GM23338 (cell line): ENCODE measurements at regions not wholly inside any gene's neighbourhood (a gene's known extent, or its start where the extent isn't known, plus 50 kb on each side); places are given as distances from the start of the nearest gene placed in this dataset.

ENCODE experiments used
- ATAC-seq: fragments of 200-7000 bp; cut with Tn5 transposase; 3 replicates; pipeline ENCODE4 v1.9.1; 2020
- DNase-seq: peaks from one replicate; pipeline ENCODE4 v3.0.0-alpha.2; 2015; ENCODE audit warnings: low spot score
- H2AFZ ChIP-seq: fragments of 200-600 bp; sonication (generic); 2 replicates; pipeline ENCODE4 v1.8.0; 2016; ENCODE audit warnings: antibody characterized with exemption, mild to moderate bottlenecking, moderate library complexity
- H3F3A ChIP-seq: fragments of 200-600 bp; sonication (generic); replicated peaks from 2 replicates; pipeline ENCODE4 v1.8.0; 2017; ENCODE audit warnings: antibody characterized with exemption, mixed run types, low read depth
- H3K27ac ChIP-seq: fragments of 200-600 bp; sonication (generic); 2 replicates; pipeline ENCODE4 v1.6.1; 2016; ENCODE audit warnings: low read depth
- H3K27me3 ChIP-seq: fragments of 200-600 bp; sonication (generic); 2 replicates; pipeline ENCODE4 v1.8.0; 2016; ENCODE audit warnings: mild to moderate bottlenecking, mixed run types, moderate library complexity; ENCODE audit not compliant: insufficient read depth
- H3K36me3 ChIP-seq: fragments of 200-600 bp; sonication (generic); 2 replicates; pipeline ENCODE4 v1.8.0; 2016; ENCODE audit warnings: mild to moderate bottlenecking; ENCODE audit not compliant: insufficient read depth
- H3K4me1 ChIP-seq: fragments of 200-600 bp; sonication (generic); 2 replicates; pipeline ENCODE4 v1.8.0; 2016; ENCODE audit warnings: mild to moderate bottlenecking, moderate library complexity; ENCODE audit not compliant: insufficient read depth
- H3K4me2 ChIP-seq: fragments of 200-600 bp; sonication (generic); 2 replicates; pipeline ENCODE4 v1.7.1; 2017; ENCODE audit warnings: mixed run types
- H3K4me3 ChIP-seq: fragments of 200-600 bp; sonication (generic); 2 replicates; pipeline ENCODE4 v1.6.1; 2016; ENCODE audit warnings: mixed run types
- H3K79me2 ChIP-seq: fragments of 200-600 bp; sonication (generic); replicated peaks from 2 replicates; pipeline ENCODE4 v1.8.0; 2017; ENCODE audit warnings: mild to moderate bottlenecking; ENCODE audit not compliant: insufficient read depth
- H3K9me2 ChIP-seq: fragments of 200-600 bp; sonication (generic); 2 replicates; pipeline ENCODE4 v1.8.0; 2017; ENCODE audit not compliant: insufficient read depth
- H4K20me1 ChIP-seq: fragments of 200-600 bp; sonication (generic); replicated peaks from 2 replicates; pipeline ENCODE4 v1.8.0; 2017; ENCODE audit warnings: mild to moderate bottlenecking; ENCODE audit not compliant: insufficient read depth
- H3K27ac Mint-ChIP-seq: 2 replicates; pipeline ENCODE4 v1.8.0; 2020; ENCODE audit warnings: inconsistent platforms, mild to moderate bottlenecking, moderate library complexity, mixed read lengths
- H3K27me3 Mint-ChIP-seq: 3 replicates; pipeline ENCODE4 v1.8.0; 2022; ENCODE audit warnings: low read depth, mild to moderate bottlenecking, moderate library complexity, mixed read lengths, inconsistent platforms; ENCODE audit not compliant: insufficient read depth, poor library complexity
- H3K36me3 Mint-ChIP-seq: 3 replicates; pipeline ENCODE4 v1.8.0; 2021; ENCODE audit warnings: low read depth, mild to moderate bottlenecking, inconsistent platforms, moderate library complexity, mixed read lengths
- H3K4me1 Mint-ChIP-seq: 3 replicates; pipeline ENCODE4 v1.8.0; 2020; ENCODE audit warnings: mild to moderate bottlenecking, inconsistent platforms, mixed read lengths
- H3K4me3 Mint-ChIP-seq: 3 replicates; pipeline ENCODE4 v1.8.0; 2021; ENCODE audit warnings: moderate library complexity, mild to moderate bottlenecking, inconsistent platforms, mixed read lengths
- H3K9me3 Mint-ChIP-seq: 3 replicates; pipeline ENCODE4 v1.8.0; 2020; ENCODE audit warnings: moderate library complexity, mild to moderate bottlenecking, inconsistent platforms, mixed read lengths
- CREB1 ChIP-seq: fragments of 250-450 bp; sonication (Bioruptor Pico); IDR thresholded peaks from 2 replicates; pipeline ENCODE4 v1.5.0; 2020; ENCODE audit warnings: low read depth, mild to moderate bottlenecking, moderate library complexity
- CTCF ChIP-seq, 2 experiments: fragments of 200-600 bp in 1 of 2; sonication (generic) in 1 of 2; conservative IDR thresholded peaks; 2 replicates each; pipeline versions ENCODE4 v1.5.1 to v1.6.1; 2016 to 2017; ENCODE audit warnings: antibody characterized with exemption in 2 of 2, low read depth in 2 of 2, mild to moderate bottlenecking in 2 of 2, moderate library complexity in 1 of 2
- ETS1 ChIP-seq: IDR thresholded peaks from 2 replicates; pipeline ENCODE4 v1.6.1; 2016; ENCODE audit warnings: antibody characterized with exemption
- EZH2 ChIP-seq: fragments of 200-600 bp; sonication (generic); IDR thresholded peaks from one replicate; pipeline ENCODE4 v1.8.0; 2017; ENCODE audit warnings: antibody characterized with exemption, mild to moderate bottlenecking, low read depth; ENCODE audit not compliant: unreplicated experiment
- EZH2phosphoT487 ChIP-seq: fragments of 200-600 bp; sonication (generic); IDR thresholded peaks from one replicate; pipeline ENCODE4 v1.8.1; 2018; ENCODE audit warnings: antibody characterized with exemption; ENCODE audit not compliant: unreplicated experiment
- JUNB ChIP-seq: IDR thresholded peaks from one replicate; pipeline ENCODE4 v1.6.1; 2016; ENCODE audit warnings: antibody characterized with exemption; ENCODE audit not compliant: unreplicated experiment
- NANOG ChIP-seq: IDR thresholded peaks from 2 replicates; pipeline ENCODE4 v1.6.1; 2016; ENCODE audit warnings: antibody characterized with exemption, borderline replicate concordance
- POLR2AphosphoS5 ChIP-seq: IDR thresholded peaks from 2 replicates; pipeline ENCODE4 v1.6.1; 2016; ENCODE audit warnings: antibody characterized with exemption, low read depth
- REST ChIP-seq: IDR thresholded peaks from one replicate; pipeline ENCODE4 v1.6.1; 2018; ENCODE audit warnings: antibody characterized with exemption; ENCODE audit not compliant: unreplicated experiment
- STAT1 ChIP-seq: IDR thresholded peaks from one replicate; pipeline ENCODE4 v1.6.1; 2016; ENCODE audit warnings: antibody characterized with exemption; ENCODE audit not compliant: unreplicated experiment
- ZNF114 ChIP-seq: fragments of 250-450 bp; sonication (Bioruptor Pico); IDR thresholded peaks from 2 replicates; pipeline ENCODE4 v1.5.0; 2020; ENCODE audit warnings: mild to moderate bottlenecking, moderate library complexity
- ZNF331 ChIP-seq: fragments of 250-450 bp; sonication (Bioruptor Pico); IDR thresholded peaks from 2 replicates; pipeline ENCODE4 v1.5.0; 2020; ENCODE audit warnings: low read depth, mild to moderate bottlenecking, moderate library complexity
- ZNF462 ChIP-seq: fragments of 250-450 bp; sonication (Bioruptor Pico); IDR thresholded peaks from 2 replicates; pipeline ENCODE4 v1.5.0; 2020; ENCODE audit warnings: mild to moderate bottlenecking, moderate library complexity

- Mint-ChIP-seq H3K4me1 (peaks cover 5% of the 10 kb centered on the region; the same call in 2 of the 3 replicates), H3K9me3 (peaks cover 4% of the 10 kb centered on the region), H3K4me3 (no peak overlapping the region), H3K36me3 (peaks cover 3% of the 10 kb centered on the region; the same call in 1 of the 3 replicates), H3K27ac (no peak overlapping the region), H3K27me3 (peaks cover 1% of the 10 kb centered on the region)
- H3K4me3 ChIP-seq = no peak overlapping the region
- H2AFZ ChIP-seq = 0 out of 2 replicates have a peak overlapping the region, but pooled peaks have one; percentile 38
- no peaks in the 10 kb centered on the region for H3F3A ChIP-seq
- no peaks in the 10 kb centered on the region for H3K27me3 ChIP-seq
- no peaks in the 10 kb centered on the region for H3K36me3 ChIP-seq
- no peak overlapping the region for H3K4me2 ChIP-seq
- DNase-seq (no peak), ATAC-seq (no peak)
- H3K27ac ChIP-seq = no peak overlapping the region
- TF ChIP-seq STAT1 (no peak), ZNF331 (CRISPR knock-in tag) (no peak), EZH2 (no peak), REST (no peak), CREB1 (CRISPR knock-in tag) (no peak), ETS1 (no peak), CTCF (conservative IDR thresholded peaks at IDR 0.05; ENCODE audit: low read depth in 2 of 2) (no peak), ZNF114 (CRISPR knock-in tag) (no peak), EZH2phosphoT487 (no peak), JUNB (no peak), ZNF462 (CRISPR knock-in tag) (no peak), NANOG (no peak), POLR2AphosphoS5 (no peak)
- no peaks in the 10 kb centered on the region for H3K79me2 ChIP-seq
- H3K4me1 ChIP-seq = no peaks in the 10 kb centered on the region
- no peaks in the 10 kb centered on the region for H4K20me1 ChIP-seq
- no peaks in the 10 kb centered on the region for H3K9me2 ChIP-seq
Observed at GRCh38 chr6:10174056-10174455, 240.8 kb downstream of the TFAP2A start.
